SHP77 treated with DMSO at 0.1 percent for 48 hours (cell line): ENCODE measurements at regions not wholly inside any gene's neighbourhood (a gene's known extent, or its start where the extent isn't known, plus 50 kb on each side); places are given as distances from the start of the nearest gene placed in this dataset.

ENCODE experiments used
- DNase-seq: peaks from one replicate; lab custom pipeline; 2025; lab: John Stamatoyannopoulos, UW

GRCh38 chr6:14031516-14031915, 86.1 kb upstream of the CD83 start:
- DNase-seq: no peak

GRCh38 chr6:14035071-14035847, 82.3 kb upstream of the CD83 start:
- no peak for DNase-seq

GRCh38 chr6:14035874-14036273, 81.7 kb upstream of the CD83 start:
- DNase-seq: no peak

- DNase-seq: no peak
Observed at GRCh38 chr6:14036911-14037310, 80.7 kb upstream of the CD83 start.

GRCh38 chr6:14037402-14038277, 79.9 kb upstream of the CD83 start:
- no peak for DNase-seq

GRCh38 chr6:14038467-14039437, 78.8 kb upstream of the CD83 start:
- DNase-seq: no peak

- no peak for DNase-seq
Observed at GRCh38 chr6:14040042-14040441, 77.5 kb upstream of the CD83 start.

- peak; percentile 2 for DNase-seq
Observed at GRCh38 chr6:14046476-14047068, 71.0 kb upstream of the CD83 start.

- no peak for DNase-seq
Observed at GRCh38 chr6:14047151-14047740, 70.3 kb upstream of the CD83 start.

- no peak for DNase-seq
Observed at GRCh38 chr6:14048837-14049236, 68.7 kb upstream of the CD83 start.

GRCh38 chr6:14051355-14051754, 66.2 kb upstream of the CD83 start:
- no peak for DNase-seq

- no peak for DNase-seq
Observed at GRCh38 chr6:14053811-14054210, 63.8 kb upstream of the CD83 start.

- DNase-seq: peak; percentile 71
Observed at GRCh38 chr6:14055541-14055940, 62.0 kb upstream of the CD83 start.

GRCh38 chr6:14058029-14058695, 59.4 kb upstream of the CD83 start:
- no peak for DNase-seq

GRCh38 chr6:14058735-14059134, 58.8 kb upstream of the CD83 start:
- no peak for DNase-seq

- peak; percentile 51 for DNase-seq
Observed at GRCh38 chr6:14059791-14060436, 57.7 kb upstream of the CD83 start.

- no peak for DNase-seq
Observed at GRCh38 chr6:14060971-14061370, 56.6 kb upstream of the CD83 start.

GRCh38 chr6:14061643-14062042, 55.9 kb upstream of the CD83 start:
- no peak for DNase-seq

- no peak for DNase-seq
Observed at GRCh38 chr6:14062345-14063029, 55.1 kb upstream of the CD83 start.

GRCh38 chr6:14063756-14064155, 53.8 kb upstream of the CD83 start:
- DNase-seq: no peak
